Ovary (tissue), 3 donors: ENCODE measurements at regions not wholly inside any gene's neighbourhood (a gene's known extent, or its start where the extent isn't known, plus 50 kb on each side); places are given as distances from the start of the nearest gene placed in this dataset.

ENCODE experiments used
- EP300 ChIP-seq: sonication (generic); formaldehyde crosslinking; IDR thresholded peaks from one replicate; pipeline ENCODE4 v1.6.1; 2017; ENCODE audit warnings: antibody characterized with exemption
- POLR2A ChIP-seq: fragments of 450-650 bp; IDR thresholded peaks from one replicate; pipeline ENCODE4 v1.6.1; 2017; ENCODE audit warnings: antibody characterized with exemption, mild to moderate bottlenecking, moderate library complexity
- TF ChIP-seq, protein P1 (sequence below), 3 donors: fragments of 450-650 bp in 2 of 3; fragments of 200-600 bp in 1 of 3; IDR thresholded peaks; one replicate each; pipeline versions ENCODE4 v1.5.1 to v1.8.0; 2016 to 2022; ENCODE audit warnings: antibody characterized with exemption in 3 of 3, mild to moderate bottlenecking in 1 of 3
- donor health status: DM: no; HTN: no; CAD: no.

DNA sequence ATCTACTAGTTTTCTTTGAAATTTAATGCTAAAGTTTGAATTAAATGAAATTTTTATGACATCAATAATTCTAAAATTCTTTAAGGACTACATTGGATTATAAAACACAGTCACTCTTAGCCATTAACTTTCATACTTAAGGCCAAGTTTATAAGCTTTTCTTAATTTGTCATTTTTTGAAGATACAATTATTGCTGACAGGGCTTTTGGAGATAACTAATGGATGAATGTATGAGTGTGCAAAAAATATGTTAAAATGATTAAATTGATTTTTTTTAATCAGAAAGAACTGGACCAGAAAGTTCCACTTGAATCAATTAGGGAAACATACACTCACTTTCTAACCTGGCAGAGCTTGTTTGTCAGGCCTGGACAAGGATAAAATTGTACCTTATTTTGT lies 70.3 kb upstream of the CHODL start:
- TF ChIP-seq, protein P1, sequence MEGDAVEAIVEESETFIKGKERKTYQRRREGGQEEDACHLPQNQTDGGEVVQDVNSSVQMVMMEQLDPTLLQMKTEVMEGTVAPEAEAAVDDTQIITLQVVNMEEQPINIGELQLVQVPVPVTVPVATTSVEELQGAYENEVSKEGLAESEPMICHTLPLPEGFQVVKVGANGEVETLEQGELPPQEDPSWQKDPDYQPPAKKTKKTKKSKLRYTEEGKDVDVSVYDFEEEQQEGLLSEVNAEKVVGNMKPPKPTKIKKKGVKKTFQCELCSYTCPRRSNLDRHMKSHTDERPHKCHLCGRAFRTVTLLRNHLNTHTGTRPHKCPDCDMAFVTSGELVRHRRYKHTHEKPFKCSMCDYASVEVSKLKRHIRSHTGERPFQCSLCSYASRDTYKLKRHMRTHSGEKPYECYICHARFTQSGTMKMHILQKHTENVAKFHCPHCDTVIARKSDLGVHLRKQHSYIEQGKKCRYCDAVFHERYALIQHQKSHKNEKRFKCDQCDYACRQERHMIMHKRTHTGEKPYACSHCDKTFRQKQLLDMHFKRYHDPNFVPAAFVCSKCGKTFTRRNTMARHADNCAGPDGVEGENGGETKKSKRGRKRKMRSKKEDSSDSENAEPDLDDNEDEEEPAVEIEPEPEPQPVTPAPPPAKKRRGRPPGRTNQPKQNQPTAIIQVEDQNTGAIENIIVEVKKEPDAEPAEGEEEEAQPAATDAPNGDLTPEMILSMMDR (IDR thresholded peaks at IDR 0.05), result no peak
- TF ChIP-seq POLR2A (no peak), EP300 (no peak)
